ENCODE measurements at regions not wholly inside any gene's neighbourhood (a gene's known extent, or its start where the extent isn't known, plus 50 kb on each side); places are given as distances from the start of the nearest gene placed in this dataset.
"Not testable (repeated sequence)": the region's sequence is repeated elsewhere in the genome, so short reads cannot be mapped to it uniquely, and the experiment has no call there.

DNA sequence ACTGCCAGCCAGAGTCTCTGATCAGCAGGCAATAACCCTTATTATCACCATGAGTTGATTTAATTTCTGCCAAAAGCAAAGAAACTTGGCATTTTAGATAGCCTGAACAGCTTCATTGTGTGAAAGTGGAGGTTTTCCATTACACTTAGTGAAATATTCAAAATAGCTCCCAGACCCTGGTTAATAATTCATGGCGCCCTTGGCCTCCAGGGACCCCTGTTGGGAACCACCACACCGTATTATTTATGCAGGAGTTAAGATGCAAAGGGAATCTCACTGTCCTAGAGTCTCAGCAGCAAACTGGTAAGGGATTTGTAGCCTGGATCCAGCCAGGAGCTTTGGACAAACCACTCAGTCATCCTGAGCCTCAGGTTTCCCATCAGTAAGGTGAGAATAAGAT, 110.0 kb upstream of the PABPC3 start:
- no peak overlapping the region for H3K9ac ChIP-seq (ENCODE audit: low read depth, low read length)
- no peak overlapping the region for H3K4me3 ChIP-seq (ENCODE audit: low read depth in 1 of 2, low read length in 2 of 2)
- H2AFZ ChIP-seq (ENCODE audit: low read depth, low read length) = no peak overlapping the region
- no peaks in the 10 kb centered on the region for H4K20me1 ChIP-seq (ENCODE audit: insufficient read depth, low read length)
- H3K27me3 ChIP-seq (ENCODE audit: insufficient read depth, low read length, poor library complexity) = no peaks in the 10 kb centered on the region
- TF ChIP-seq, protein P1, sequence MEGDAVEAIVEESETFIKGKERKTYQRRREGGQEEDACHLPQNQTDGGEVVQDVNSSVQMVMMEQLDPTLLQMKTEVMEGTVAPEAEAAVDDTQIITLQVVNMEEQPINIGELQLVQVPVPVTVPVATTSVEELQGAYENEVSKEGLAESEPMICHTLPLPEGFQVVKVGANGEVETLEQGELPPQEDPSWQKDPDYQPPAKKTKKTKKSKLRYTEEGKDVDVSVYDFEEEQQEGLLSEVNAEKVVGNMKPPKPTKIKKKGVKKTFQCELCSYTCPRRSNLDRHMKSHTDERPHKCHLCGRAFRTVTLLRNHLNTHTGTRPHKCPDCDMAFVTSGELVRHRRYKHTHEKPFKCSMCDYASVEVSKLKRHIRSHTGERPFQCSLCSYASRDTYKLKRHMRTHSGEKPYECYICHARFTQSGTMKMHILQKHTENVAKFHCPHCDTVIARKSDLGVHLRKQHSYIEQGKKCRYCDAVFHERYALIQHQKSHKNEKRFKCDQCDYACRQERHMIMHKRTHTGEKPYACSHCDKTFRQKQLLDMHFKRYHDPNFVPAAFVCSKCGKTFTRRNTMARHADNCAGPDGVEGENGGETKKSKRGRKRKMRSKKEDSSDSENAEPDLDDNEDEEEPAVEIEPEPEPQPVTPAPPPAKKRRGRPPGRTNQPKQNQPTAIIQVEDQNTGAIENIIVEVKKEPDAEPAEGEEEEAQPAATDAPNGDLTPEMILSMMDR (IDR thresholded peaks at IDR 0.05; ENCODE audit: borderline replicate concordance, extremely low read depth, low read length, poor library complexity, severe bottlenecking) = no peak
- no peak for TF ChIP-seq EZH2 (IDR thresholded peaks at IDR 0.05; ENCODE audit: borderline replicate concordance, low read depth, low read length, severe bottlenecking)
- H3K4me2 ChIP-seq (ENCODE audit: insufficient read depth, low read length) = no peak overlapping the region
- no peaks in the 10 kb centered on the region for H3K36me3 ChIP-seq (ENCODE audit: insufficient read depth, low read length)
- H3K4me1 ChIP-seq (ENCODE audit: insufficient read depth, low read length) = no peaks in the 10 kb centered on the region
- H3K79me2 ChIP-seq (ENCODE audit: insufficient read depth, low read length) = no peaks in the 10 kb centered on the region
- DNase-seq (no peak), ATAC-seq (ENCODE audit: insufficient read depth, low read depth) (no peak)
- no peaks in the 10 kb centered on the region for H3K9me3 ChIP-seq (ENCODE audit: insufficient read depth, low read length, severe bottlenecking)
- H3K27ac ChIP-seq (ENCODE audit: low read length) = no peak overlapping the region

DNA sequence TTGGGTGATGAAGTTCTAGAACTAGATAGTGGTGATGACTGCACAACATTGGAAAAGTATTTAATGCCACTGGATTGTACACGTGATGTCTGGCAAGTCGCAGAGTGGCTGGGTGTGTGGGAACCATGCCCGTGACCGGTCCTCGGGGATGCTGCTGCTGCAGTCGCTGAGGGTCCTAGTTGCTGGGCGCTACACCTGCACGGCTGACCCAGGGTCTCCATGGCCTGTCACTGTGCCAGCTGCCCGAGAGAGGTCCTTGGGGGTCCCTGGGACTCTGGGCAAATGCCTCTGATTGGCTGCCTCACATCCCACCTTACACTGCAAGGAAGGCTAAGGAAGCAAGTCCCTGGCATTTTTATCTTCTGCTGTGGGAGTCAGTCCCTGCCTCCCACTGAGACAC, 109.1 kb upstream of the PABPC3 start:
- DNase-seq (no peak), ATAC-seq (ENCODE audit: insufficient read depth, low read depth) (no peak)
- no peaks in the 10 kb centered on the region for H4K20me1 ChIP-seq (ENCODE audit: insufficient read depth, low read length)
- H2AFZ ChIP-seq (ENCODE audit: low read depth, low read length) = no peak overlapping the region
- H3K27me3 ChIP-seq (ENCODE audit: insufficient read depth, low read length, poor library complexity) = peaks cover 4% of the 10 kb centered on the region
- no peaks in the 10 kb centered on the region for H3K9me3 ChIP-seq (ENCODE audit: insufficient read depth, low read length, severe bottlenecking)
- H3K4me3 ChIP-seq (ENCODE audit: low read depth in 1 of 2, low read length in 2 of 2) = no peak overlapping the region
- no peaks in the 10 kb centered on the region for H3K4me1 ChIP-seq (ENCODE audit: insufficient read depth, low read length)
- H3K27ac ChIP-seq (ENCODE audit: low read length) = no peak overlapping the region
- no peak overlapping the region for H3K9ac ChIP-seq (ENCODE audit: low read depth, low read length)
- no peaks in the 10 kb centered on the region for H3K36me3 ChIP-seq (ENCODE audit: insufficient read depth, low read length)
- no peak overlapping the region for H3K4me2 ChIP-seq (ENCODE audit: insufficient read depth, low read length)
- TF ChIP-seq EZH2 (IDR thresholded peaks at IDR 0.05; ENCODE audit: borderline replicate concordance, low read depth, low read length, severe bottlenecking) = no peak
- TF ChIP-seq, protein P1 (IDR thresholded peaks at IDR 0.05; ENCODE audit: borderline replicate concordance, extremely low read depth, low read length, poor library complexity, severe bottlenecking) = no peak
- no peaks in the 10 kb centered on the region for H3K79me2 ChIP-seq (ENCODE audit: insufficient read depth, low read length)

DNA sequence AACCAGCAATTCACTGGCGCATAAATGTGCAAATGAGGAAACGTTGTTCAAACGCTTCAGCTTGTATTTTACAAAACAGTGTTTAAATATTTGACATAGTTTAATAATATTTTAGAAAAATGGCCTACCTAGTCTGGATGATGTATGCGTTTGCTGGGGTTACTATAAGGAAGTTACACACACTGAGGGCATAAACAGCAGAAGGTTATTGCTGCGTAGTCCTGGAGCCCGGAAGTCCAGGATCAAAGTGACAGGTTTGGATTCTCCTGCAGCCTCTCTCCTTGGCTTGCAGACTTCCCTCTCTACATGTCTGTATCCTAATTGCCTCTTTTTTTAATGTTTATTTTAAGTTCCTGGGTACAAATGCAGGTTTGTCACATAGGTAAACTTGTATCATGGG, 106.0 kb upstream of the PABPC3 start:
- not testable (repeated sequence) for H3K36me3 ChIP-seq (ENCODE audit: insufficient read depth, low read length); H3K79me2 ChIP-seq (ENCODE audit: insufficient read depth, low read length); H2AFZ ChIP-seq (ENCODE audit: low read depth, low read length); H3K4me3 ChIP-seq (ENCODE audit: low read depth in 1 of 2, low read length in 2 of 2); H3K9ac ChIP-seq (ENCODE audit: low read depth, low read length); DNase-seq; H3K4me1 ChIP-seq (ENCODE audit: insufficient read depth, low read length); H4K20me1 ChIP-seq (ENCODE audit: insufficient read depth, low read length); H3K27ac ChIP-seq (ENCODE audit: low read length); H3K4me2 ChIP-seq (ENCODE audit: insufficient read depth, low read length); ATAC-seq (ENCODE audit: insufficient read depth, low read depth); H3K27me3 ChIP-seq (ENCODE audit: insufficient read depth, low read length, poor library complexity); H3K9me3 ChIP-seq (ENCODE audit: insufficient read depth, low read length, severe bottlenecking)

DNA sequence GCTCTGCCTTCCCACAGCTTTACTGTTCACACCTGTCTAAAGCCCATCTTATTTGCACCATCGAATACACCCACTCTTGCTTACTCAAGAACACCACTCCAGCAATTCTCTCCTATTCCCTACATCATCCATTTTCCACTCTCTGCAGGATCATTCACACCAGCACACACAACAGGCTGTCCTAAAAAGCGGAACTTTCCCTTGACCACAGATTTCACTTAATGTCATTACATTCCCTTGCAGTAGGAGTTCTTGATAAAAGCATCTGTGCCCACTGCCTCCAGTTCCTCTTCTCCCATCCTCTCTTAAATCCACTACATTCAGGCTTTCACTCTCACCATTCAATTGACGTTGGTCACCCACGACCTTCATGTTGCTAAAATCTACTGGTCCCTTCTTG, 103.0 kb upstream of the PABPC3 start:
- not testable (repeated sequence) for H3K79me2 ChIP-seq (ENCODE audit: insufficient read depth, low read length); H3K27me3 ChIP-seq (ENCODE audit: insufficient read depth, low read length, poor library complexity); ATAC-seq (ENCODE audit: insufficient read depth, low read depth); H3K36me3 ChIP-seq (ENCODE audit: insufficient read depth, low read length); H3K4me2 ChIP-seq (ENCODE audit: insufficient read depth, low read length); H2AFZ ChIP-seq (ENCODE audit: low read depth, low read length); DNase-seq; H3K9me3 ChIP-seq (ENCODE audit: insufficient read depth, low read length, severe bottlenecking); H3K4me1 ChIP-seq (ENCODE audit: insufficient read depth, low read length); H3K27ac ChIP-seq (ENCODE audit: low read length); H3K4me3 ChIP-seq (ENCODE audit: low read depth in 1 of 2, low read length in 2 of 2); H3K9ac ChIP-seq (ENCODE audit: low read depth, low read length); H4K20me1 ChIP-seq (ENCODE audit: insufficient read depth, low read length)
